ENCODE measurements at regions not wholly inside any gene's neighbourhood (a gene's known extent, or its start where the extent isn't known, plus 50 kb on each side); places are given as distances from the start of the nearest gene placed in this dataset.

- DNase-seq (ENCODE audit: low read depth in 1 of 2, low spot score in 2 of 2) (no peak), FAIRE-seq (no peak)
- Histone ChIP-seq H3K14ac (ENCODE audit: insufficient read length) (no peak overlapping the region), H3K79me2 (ENCODE audit: control insufficient read depth in 1 of 2, insufficient read depth in 2 of 2, low read length in 2 of 2) (peaks cover 10 to 98% of the 10 kb centered on the region in 2 experiments), H3K79me1 (ENCODE audit: low read depth, low read length) (peaks cover 8% of the 10 kb centered on the region), H3K27ac (ENCODE audit: low read depth, low read length) (no peak overlapping the region), H3K23me2 (ENCODE audit: low read depth, low read length) (peaks cover 13% of the 10 kb centered on the region; the same call in 1 of the 2 replicates), H3K4me3 (ENCODE audit: extremely low read depth in 1 of 4, insufficient read depth in 2 of 4, low read depth in 3 of 4, low read length in 4 of 4) (no peak overlapping the region), H2AK5ac (ENCODE audit: low read depth, low read length) (no peak overlapping the region), H3K36me3 (ENCODE audit: control insufficient read depth in 2 of 4, insufficient read depth in 4 of 4, low read length in 3 of 4) (peaks cover 0 to 3% (median 2%) of the 10 kb centered on the region in 4 experiments; a peak in 3 of 8 replicates), H4K5ac (ENCODE audit: insufficient read length, low read depth, low read length) (no peak overlapping the region), H3K56ac (replicated peaks; ENCODE audit: insufficient read length, low read depth, low read length) (no peak overlapping the region), H4K8ac (ENCODE audit: extremely low read depth, insufficient read depth, low read length) (no peak overlapping the region), H2BK5ac (ENCODE audit: low read depth, low read length) (no peak overlapping the region), H3K9ac (replicated peaks in 1 of 4; ENCODE audit: extremely low read depth in 1 of 4, low read depth in 3 of 4, low read length in 3 of 4) (no peak overlapping the region), H3K23ac (ENCODE audit: insufficient read length) (no peak overlapping the region), H4K91ac (replicated peaks; ENCODE audit: insufficient read length, low read length) (no peak overlapping the region), H2AFZ (ENCODE audit: low read length) (no peak overlapping the region), H2BK120ac (replicated peaks; ENCODE audit: low read depth, low read length) (no peak overlapping the region), H4K20me1 (replicated peaks in 1 of 2; ENCODE audit: control insufficient read depth in 1 of 2, insufficient read depth in 2 of 2, low read length in 2 of 2) (peaks cover 4 to 17% of the 10 kb centered on the region in 2 experiments), H2BK15ac (ENCODE audit: low read length) (no peak overlapping the region), H2BK20ac (ENCODE audit: low read length) (no peak overlapping the region), H3K4me2 (ENCODE audit: insufficient read depth in 1 of 2, low read depth in 2 of 2, low read length in 2 of 2) (no peak overlapping the region), H3K27me3 (replicated peaks in 1 of 4; ENCODE audit: control insufficient read depth in 3 of 4, extremely low read depth in 1 of 4, insufficient read depth in 3 of 4, low read length in 3 of 4) (no peaks in the 10 kb centered on the region), H3K18ac (ENCODE audit: extremely low read depth, low read length) (no peak overlapping the region), H2BK12ac (ENCODE audit: low read depth, low read length) (no peak overlapping the region), H3K4me1 (replicated peaks in 1 of 4; ENCODE audit: control insufficient read depth in 3 of 4, insufficient read depth in 4 of 4, low read length in 3 of 4) (peaks cover 0 to 5% (median 5%) of the 10 kb centered on the region in 4 experiments; a peak in 4 of 7 replicates), H3K4ac (replicated peaks; ENCODE audit: insufficient read length, low read depth, low read length) (no peak overlapping the region), H3K9me3 (ENCODE audit: insufficient read depth in 2 of 2, low read depth in 1 of 2, low read length in 1 of 2) (no peaks in the 10 kb centered on the region)
- 100% methylated on average over 2 of the region's 2 CpGs; no CpG with 5 or more reads in 1 of the 2 experiments for WGBS, 2 experiments (ENCODE audit: extremely low coverage in 1 of 2, insufficient coverage in 1 of 2, insufficient read length in 1 of 2, insufficient replicate concordance in 2 of 2, low coverage in 1 of 2, low lambda C conversion rate in 2 of 2, missing lambda C conversion rate in 1 of 2)
- CTCF ChIA-PET (ENCODE audit: partially characterized antibody), result interaction anchor here (1.0 to 1.2 kb wide), 2 partner anchors 25 to 26 kb away, joined by 3 read pairs; no protein-coding TSS in a partner anchor
- POLR2A ChIA-PET (ENCODE audit: partially characterized antibody), result interaction anchor here (0.6 to 1.4 kb wide), 6 partner anchors 10 to 164 kb away, joined by 3 to 6 read pairs (median 3); no protein-coding TSS in a partner anchor
- TF ChIP-seq ATF3 (IDR thresholded peaks at IDR 0.05; ENCODE audit: insufficient read depth, low read depth, low read length) (no peak), CTCF (IDR thresholded peaks at IDR 0.05; ENCODE audit: control extremely low read depth in 1 of 3, insufficient read depth in 1 of 3, low read depth in 1 of 3, low read length in 3 of 3) (no peak), CREB1 (IDR thresholded peaks at IDR 0.05) (no peak)
Measured at GRCh38 chr4:217891-218290, 87.4 kb downstream of the ZNF732 start.

All from H1 (cell line).